Suprapubic skin (tissue), 4 donors: ENCODE measurements at regions not wholly inside any gene's neighbourhood (a gene's known extent, or its start where the extent isn't known, plus 50 kb on each side); places are given as distances from the start of the nearest gene placed in this dataset.

Source experiments
- DNase-seq, 2 donors: peaks; one replicate each; pipeline ENCODE4 v3.0.0-alpha.2; 2019; ENCODE audit warnings: low spot score in 2 of 2
- H3K27ac ChIP-seq: fragments of 200-600 bp; sonication (generic); one replicate; pipeline ENCODE4 v1.5.1; 2019
- H3K27me3 ChIP-seq: fragments of 200-600 bp; sonication (generic); one replicate; pipeline ENCODE4 v1.5.1; 2019
- H3K36me3 ChIP-seq: fragments of 200-600 bp; sonication (generic); one replicate; pipeline ENCODE4 v1.5.1; 2019
- H3K4me1 ChIP-seq: fragments of 200-600 bp; sonication (generic); one replicate; pipeline ENCODE4 v1.5.1; 2019
- H3K4me3 ChIP-seq: fragments of 200-600 bp; sonication (generic); one replicate; pipeline ENCODE4 v1.5.1; 2019; ENCODE audit warnings: mild to moderate bottlenecking
- H3K9me3 ChIP-seq: fragments of 200-600 bp; sonication (generic); one replicate; pipeline ENCODE4 v1.5.1; 2019
- CTCF ChIP-seq, 2 donors: fragments of 200-600 bp in 1 of 2; fragments of 450-650 bp in 1 of 2; sonication (generic) in 1 of 2; IDR thresholded peaks; one replicate each; pipeline ENCODE4 v1.5.1; 2016 to 2019; ENCODE audit warnings: antibody characterized with exemption in 2 of 2, mild to moderate bottlenecking in 1 of 2, moderate library complexity in 1 of 2
- EP300 ChIP-seq: sonication (generic); formaldehyde crosslinking; IDR thresholded peaks from one replicate; pipeline ENCODE4 v1.6.1; 2017; ENCODE audit warnings: antibody characterized with exemption
- POLR2A ChIP-seq, 2 donors: fragments of 450-650 bp; IDR thresholded peaks; one replicate each; pipeline ENCODE4 v1.6.1; 2017; ENCODE audit warnings: antibody characterized with exemption in 2 of 2, mild to moderate bottlenecking in 2 of 2, moderate library complexity in 2 of 2
- POLR2AphosphoS5 ChIP-seq, 3 donors: sonication (generic); formaldehyde crosslinking; IDR thresholded peaks; one replicate each; pipeline ENCODE4 v1.6.1; 2017; ENCODE audit warnings: antibody characterized with exemption in 3 of 3
- WGBS: methylation state at CpG from one replicate; pipeline ENCODE4 v1.1.5; 2018; 5-methylcytosine and 5-hydroxymethylcytosine counted together

- TF ChIP-seq POLR2A (IDR thresholded peaks at IDR 0.05) (no peak), EP300 (no peak), CTCF (IDR thresholded peaks at IDR 0.05) (no peak), POLR2AphosphoS5 (IDR thresholded peaks at IDR 0.05) (no peak)
- Histone ChIP-seq H3K27ac (no peak overlapping the region), H3K4me3 (no peak overlapping the region), H3K36me3 (no peaks in the 10 kb centered on the region), H3K9me3 (no peaks in the 10 kb centered on the region), H3K4me1 (no peaks in the 10 kb centered on the region), H3K27me3 (no peaks in the 10 kb centered on the region)
- 97% methylated on average over 6 of the region's 10 CpGs for WGBS
- no peak for DNase-seq
Observed at GRCh38 chr10:128978211-128978610, 488.8 kb upstream of the MGMT start.

- no peak for TF ChIP-seq CTCF (IDR thresholded peaks at IDR 0.05)
- DNase-seq: no peak
- Histone ChIP-seq H3K4me3 (no peak overlapping the region), H3K27me3 (no peaks in the 10 kb centered on the region), H3K4me1 (no peaks in the 10 kb centered on the region), H3K36me3 (no peaks in the 10 kb centered on the region), H3K9me3 (no peaks in the 10 kb centered on the region), H3K27ac (no peak overlapping the region)
- 100% methylated on average over 2 of the region's 4 CpGs for WGBS
Observed at GRCh38 chr10:128979405-128979804, 487.6 kb upstream of the MGMT start.

DNA sequence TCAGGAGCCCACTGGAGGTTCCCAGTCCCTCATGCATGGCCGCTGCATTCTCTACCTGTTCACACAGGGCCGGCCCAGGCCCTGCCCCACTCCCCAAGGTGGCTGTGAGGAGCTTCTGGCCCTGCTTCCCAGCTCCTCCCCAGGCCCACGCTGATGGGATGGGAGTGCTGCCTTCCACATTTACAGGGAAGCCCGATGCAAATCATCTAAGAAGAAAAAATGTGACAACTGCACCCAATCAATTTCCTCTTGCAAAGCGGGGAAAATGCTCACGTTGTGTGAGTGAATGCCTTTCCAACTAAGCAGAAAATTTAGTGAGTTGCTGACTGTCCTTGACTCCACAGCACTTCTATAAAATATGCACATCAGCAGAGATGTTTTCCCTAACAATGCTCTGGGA, 485.8 kb upstream of the MGMT start:
- no peak overlapping the region for H3K4me3 ChIP-seq
- DNase-seq: no peak
- H3K27me3 ChIP-seq: no peaks in the 10 kb centered on the region
- TF ChIP-seq POLR2A (IDR thresholded peaks at IDR 0.05): no peak
- TF ChIP-seq EP300: no peak
- TF ChIP-seq CTCF (IDR thresholded peaks at IDR 0.05): no peak
- TF ChIP-seq POLR2AphosphoS5 (IDR thresholded peaks at IDR 0.05): no peak
- no peak overlapping the region for H3K27ac ChIP-seq
- H3K36me3 ChIP-seq: no peaks in the 10 kb centered on the region
- H3K9me3 ChIP-seq: no peaks in the 10 kb centered on the region
- H3K4me1 ChIP-seq: no peaks in the 10 kb centered on the region
- 64% methylated on average over 5 of the region's 6 CpGs for WGBS

DNA sequence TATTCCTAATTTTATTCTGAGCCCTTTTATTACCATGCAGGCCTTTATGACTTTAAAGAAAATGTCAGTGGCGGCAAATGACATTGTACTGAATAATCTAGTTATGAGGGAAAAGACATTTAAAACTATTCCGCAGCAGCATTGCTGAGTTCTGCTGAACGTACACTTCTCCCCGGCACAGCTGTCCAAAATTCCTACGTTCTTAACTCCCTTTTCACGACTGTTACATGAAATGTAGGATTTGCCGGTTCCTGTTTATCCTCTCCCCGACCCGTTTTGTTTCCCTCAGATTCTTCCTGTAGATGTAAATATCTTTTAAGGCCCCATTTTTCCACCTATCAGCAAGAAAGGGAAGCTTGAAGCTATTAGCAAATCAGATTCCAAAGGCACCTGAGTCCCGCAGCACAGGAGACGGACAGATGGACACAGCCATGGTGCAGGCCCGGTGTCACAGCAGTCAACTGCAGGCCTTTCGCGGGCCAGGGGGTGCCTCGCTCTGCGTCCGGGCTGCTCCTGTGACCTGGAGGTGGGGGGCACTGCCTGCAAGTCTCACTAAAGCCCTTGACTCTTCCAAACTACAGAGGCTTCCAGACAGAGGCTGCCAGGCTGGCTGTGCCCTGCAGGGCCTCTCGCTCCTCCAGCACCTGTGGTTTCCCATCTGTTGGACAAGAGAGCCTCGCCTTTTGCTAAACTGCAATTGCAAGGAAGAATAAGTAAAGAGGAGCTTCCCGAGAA, 485.0 kb upstream of the MGMT start:
- DNase-seq: no peak
- no peaks in the 10 kb centered on the region for H3K36me3 ChIP-seq
- H3K27ac ChIP-seq: no peak overlapping the region
- H3K4me3 ChIP-seq: no peak overlapping the region
- H3K27me3 ChIP-seq: no peaks in the 10 kb centered on the region
- H3K4me1 ChIP-seq: no peaks in the 10 kb centered on the region
- no peak for TF ChIP-seq EP300
- TF ChIP-seq CTCF (IDR thresholded peaks at IDR 0.05): no peak
- TF ChIP-seq POLR2AphosphoS5 (IDR thresholded peaks at IDR 0.05): no peak
- TF ChIP-seq POLR2A (IDR thresholded peaks at IDR 0.05): no peak
- no peaks in the 10 kb centered on the region for H3K9me3 ChIP-seq
- WGBS: 92% methylated on average over 20 of the region's 20 CpGs

GRCh38 chr10:128982616-128982915, 484.5 kb upstream of the MGMT start:
- TF ChIP-seq POLR2A (IDR thresholded peaks at IDR 0.05): no peak
- no peak for TF ChIP-seq EP300
- TF ChIP-seq CTCF (IDR thresholded peaks at IDR 0.05): no peak
- DNase-seq: no peak
- 94% methylated on average over 3 of the region's 4 CpGs for WGBS
- Histone ChIP-seq H3K4me1 (no peaks in the 10 kb centered on the region), H3K27ac (no peak overlapping the region), H3K4me3 (no peak overlapping the region), H3K36me3 (no peaks in the 10 kb centered on the region), H3K27me3 (no peaks in the 10 kb centered on the region), H3K9me3 (no peaks in the 10 kb centered on the region)
